Lower leg skin (tissue), 3 donors: ENCODE measurements at regions not wholly inside any gene's neighbourhood (a gene's known extent, or its start where the extent isn't known, plus 50 kb on each side); places are given as distances from the start of the nearest gene placed in this dataset.

Source experiments
- POLR2A ChIP-seq, 2 donors: fragments of 450-650 bp; IDR thresholded peaks; one replicate each; pipeline ENCODE4 v1.6.1; 2016 to 2017; ENCODE audit warnings: antibody characterized with exemption in 2 of 2, mild to moderate bottlenecking in 1 of 2, moderate library complexity in 1 of 2
- TF ChIP-seq, protein P1 (sequence below), 3 donors: fragments of 450-650 bp; IDR thresholded peaks; one replicate each; pipeline ENCODE4 v1.5.1; 2016; ENCODE audit warnings: antibody characterized with exemption in 3 of 3, mild to moderate bottlenecking in 3 of 3, moderate library complexity in 2 of 3

DNA sequence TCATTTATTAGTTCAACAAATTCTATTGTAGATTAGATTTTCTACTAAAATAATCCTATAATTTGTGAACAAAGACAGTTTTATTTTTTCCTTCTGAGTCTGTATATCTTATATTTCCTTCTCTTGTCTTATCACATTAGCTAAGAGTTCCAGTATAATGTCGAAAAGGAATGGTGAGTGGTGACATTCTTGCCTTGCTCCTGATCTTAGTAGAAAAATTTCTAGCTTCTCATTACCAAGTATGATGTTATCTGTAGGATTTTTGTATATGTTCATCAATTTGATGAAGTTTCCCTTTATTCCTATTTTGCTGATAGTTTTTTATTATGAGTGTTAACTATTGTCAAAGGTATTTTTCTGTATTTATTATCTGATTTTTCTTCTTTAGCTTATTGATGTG is 756.6 kb upstream of the BCHE start:
- TF ChIP-seq POLR2A (IDR thresholded peaks at IDR 0.05), result no peak
- TF ChIP-seq, protein P1, sequence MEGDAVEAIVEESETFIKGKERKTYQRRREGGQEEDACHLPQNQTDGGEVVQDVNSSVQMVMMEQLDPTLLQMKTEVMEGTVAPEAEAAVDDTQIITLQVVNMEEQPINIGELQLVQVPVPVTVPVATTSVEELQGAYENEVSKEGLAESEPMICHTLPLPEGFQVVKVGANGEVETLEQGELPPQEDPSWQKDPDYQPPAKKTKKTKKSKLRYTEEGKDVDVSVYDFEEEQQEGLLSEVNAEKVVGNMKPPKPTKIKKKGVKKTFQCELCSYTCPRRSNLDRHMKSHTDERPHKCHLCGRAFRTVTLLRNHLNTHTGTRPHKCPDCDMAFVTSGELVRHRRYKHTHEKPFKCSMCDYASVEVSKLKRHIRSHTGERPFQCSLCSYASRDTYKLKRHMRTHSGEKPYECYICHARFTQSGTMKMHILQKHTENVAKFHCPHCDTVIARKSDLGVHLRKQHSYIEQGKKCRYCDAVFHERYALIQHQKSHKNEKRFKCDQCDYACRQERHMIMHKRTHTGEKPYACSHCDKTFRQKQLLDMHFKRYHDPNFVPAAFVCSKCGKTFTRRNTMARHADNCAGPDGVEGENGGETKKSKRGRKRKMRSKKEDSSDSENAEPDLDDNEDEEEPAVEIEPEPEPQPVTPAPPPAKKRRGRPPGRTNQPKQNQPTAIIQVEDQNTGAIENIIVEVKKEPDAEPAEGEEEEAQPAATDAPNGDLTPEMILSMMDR (IDR thresholded peaks at IDR 0.05), result no peak
